ENCODE measurements at regions not wholly inside any gene's neighbourhood (a gene's known extent, or its start where the extent isn't known, plus 50 kb on each side); places are given as distances from the start of the nearest gene placed in this dataset.
"Not testable (repeated sequence)": the region's sequence is repeated elsewhere in the genome, so short reads cannot be mapped to it uniquely, and the experiment has no call there.

DNA sequence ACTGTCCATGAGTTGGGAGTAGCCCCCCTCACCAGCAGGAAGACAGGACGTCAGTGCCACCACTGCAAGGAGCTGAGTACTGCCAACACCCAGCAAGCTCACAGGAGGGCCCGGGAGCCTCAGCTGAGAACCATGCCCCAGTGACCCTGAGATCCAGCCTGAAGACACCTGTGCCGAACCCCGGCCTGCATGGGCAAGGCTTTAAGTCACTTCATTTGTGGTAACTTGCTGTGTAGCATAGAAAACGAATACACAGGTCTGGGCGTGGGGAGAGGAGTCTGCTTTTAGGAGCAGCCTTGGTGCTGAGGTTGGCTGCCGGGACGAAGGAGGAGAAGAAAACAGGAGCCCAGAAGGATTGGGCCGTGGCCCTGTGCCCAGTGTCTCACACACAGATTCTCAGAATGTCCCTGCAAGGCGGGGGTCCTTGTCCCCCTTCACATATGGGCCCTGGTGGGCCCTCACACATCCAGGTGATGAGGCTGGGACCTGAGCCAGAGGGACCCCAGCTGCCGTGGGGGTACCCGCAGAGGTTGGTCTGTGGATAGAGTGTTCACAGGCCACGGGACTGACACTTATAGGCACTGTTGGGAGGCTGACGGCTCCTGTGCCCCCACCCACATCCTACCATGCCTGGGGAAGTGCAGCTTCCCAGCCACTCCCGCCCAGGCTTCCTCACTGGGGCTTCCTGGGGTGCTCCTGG, 85.3 kb downstream of the PLXNA1 start:
- no peak for DNase-seq (ENCODE audit: extremely low read depth in 1 of 11, low read depth in 9 of 11, low spot score in 4 of 11)

DNA sequence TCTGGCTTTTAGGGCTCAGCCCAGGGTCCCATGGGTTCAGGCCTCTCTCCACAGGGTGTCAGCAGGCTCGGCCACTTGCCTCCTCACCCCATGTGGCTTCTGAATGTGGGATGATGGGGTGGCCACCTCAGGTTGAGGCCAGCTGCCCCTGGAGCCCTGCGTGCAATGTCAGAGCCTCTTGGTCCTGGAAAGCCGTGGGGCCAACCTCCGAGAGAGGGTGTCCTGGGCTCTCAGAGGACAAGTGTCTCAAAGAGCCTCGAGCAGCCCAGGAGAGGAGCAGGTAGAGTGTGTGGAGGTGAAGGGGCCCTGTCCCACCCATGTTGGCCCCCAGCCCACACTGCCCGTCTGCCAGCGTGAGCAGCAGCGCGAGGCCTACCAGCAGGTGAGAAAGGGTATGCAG, 86.0 kb downstream of the PLXNA1 start:
- DNase-seq (ENCODE audit: extremely low read depth in 1 of 11, low read depth in 9 of 11, low spot score in 4 of 11) = no peak

DNA sequence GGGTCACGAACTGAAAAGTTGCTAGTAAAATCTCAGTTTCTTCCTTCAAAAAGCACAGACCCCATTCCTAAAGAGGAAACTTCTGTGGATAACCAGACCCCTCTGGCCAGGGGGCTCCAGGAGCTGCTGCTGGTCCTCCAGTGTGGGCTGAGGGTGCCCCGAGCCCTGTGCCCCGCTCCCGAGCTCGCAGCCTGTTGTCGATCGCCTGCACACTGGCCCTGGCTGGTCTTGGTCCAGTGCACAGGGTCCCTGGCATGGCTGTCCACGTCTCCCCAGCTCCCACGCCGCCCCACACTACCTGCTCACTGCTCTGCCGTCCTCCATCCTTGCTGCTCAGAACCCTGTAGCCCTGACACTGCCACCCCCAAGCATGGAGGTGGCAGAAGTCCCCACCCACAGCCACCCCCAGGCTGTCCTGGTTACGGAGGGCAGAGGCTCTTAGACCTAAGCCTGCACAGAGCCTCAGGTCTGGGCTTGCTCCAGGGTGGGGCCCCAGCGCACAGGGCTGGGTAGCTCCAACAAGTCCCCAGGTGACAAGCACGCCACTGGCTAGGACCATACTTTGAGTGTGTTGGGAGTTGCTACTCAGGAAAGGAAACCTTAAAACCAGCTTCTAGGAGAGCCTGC, 87.0 kb downstream of the PLXNA1 start:
- DNase-seq (ENCODE audit: extremely low read depth in 1 of 11, low read depth in 9 of 11, low spot score in 4 of 11) = no peak

DNA sequence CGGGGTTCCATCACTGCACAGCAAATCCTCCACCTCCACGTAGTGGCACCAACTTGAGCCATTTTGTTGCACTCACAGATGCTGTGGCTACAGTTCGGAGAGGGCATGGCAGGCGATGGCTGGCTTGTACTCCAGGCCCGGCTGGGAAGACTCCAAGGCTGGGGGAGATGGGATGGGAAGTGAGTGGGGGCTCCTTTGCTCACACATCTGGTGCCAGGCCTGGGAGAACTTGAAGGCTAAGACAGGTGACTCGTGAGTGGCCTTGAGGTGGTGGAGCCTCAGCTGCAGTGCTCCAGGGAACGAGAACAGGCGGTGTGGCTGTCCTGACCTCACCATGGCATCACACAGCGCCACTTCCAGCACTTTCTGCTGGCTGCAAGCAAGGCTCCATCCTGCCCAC, 87.9 kb downstream of the PLXNA1 start:
- no peak for DNase-seq (ENCODE audit: extremely low read depth in 1 of 11, low read depth in 9 of 11, low spot score in 4 of 11)

DNA sequence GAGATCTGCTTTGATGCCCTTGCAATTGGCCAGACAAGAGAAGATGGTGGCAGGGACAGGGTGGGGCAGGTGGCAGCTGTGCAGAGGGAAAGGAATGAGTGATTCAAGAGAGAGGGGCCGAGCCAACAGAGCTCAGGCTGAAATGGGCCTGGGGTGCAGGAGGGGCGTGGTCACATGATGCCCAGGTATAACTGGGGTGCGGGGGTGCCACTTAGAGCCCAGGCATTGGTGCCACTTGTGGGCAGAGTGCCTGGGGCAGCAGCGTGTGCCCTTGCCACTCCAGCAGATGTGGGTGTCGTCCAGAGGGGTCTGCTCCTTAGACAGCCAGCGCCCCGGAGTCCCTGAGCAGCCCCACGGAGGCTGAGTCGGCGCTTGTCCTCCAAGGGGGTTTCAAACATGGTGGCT, 88.7 kb downstream of the PLXNA1 start:
- DNase-seq (ENCODE audit: extremely low read depth in 1 of 11, low read depth in 9 of 11, low spot score in 4 of 11) = no peak

DNA sequence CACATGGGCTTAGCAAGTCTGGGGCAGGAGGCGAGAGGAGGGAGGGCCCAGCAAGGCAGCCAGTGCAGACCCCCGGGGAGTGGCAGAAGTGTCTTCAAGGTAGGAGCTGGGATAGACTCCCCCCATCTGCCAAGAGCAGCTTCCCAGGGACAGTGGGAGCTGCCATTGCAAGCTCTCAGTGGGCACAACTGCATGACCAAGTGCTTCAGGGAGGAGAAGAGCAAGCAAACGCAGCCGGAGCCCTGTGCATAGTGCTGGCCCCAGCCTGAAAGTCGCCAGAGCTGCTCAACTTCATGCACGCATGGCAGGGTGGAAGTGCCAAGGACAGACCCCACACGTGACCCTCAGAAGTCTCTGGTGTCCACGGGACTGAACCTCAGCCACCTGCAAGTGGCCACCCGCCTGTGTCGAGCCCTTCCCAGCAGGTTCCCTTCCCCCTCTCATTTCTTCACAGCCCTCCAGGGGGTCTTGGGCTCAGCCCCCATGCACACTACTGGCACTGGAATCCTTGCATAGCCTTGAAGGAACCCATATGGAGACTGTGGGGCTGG, 89.4 kb downstream of the PLXNA1 start:
- DNase-seq (ENCODE audit: extremely low read depth in 1 of 11, low read depth in 9 of 11, low spot score in 4 of 11) = no peak

DNA sequence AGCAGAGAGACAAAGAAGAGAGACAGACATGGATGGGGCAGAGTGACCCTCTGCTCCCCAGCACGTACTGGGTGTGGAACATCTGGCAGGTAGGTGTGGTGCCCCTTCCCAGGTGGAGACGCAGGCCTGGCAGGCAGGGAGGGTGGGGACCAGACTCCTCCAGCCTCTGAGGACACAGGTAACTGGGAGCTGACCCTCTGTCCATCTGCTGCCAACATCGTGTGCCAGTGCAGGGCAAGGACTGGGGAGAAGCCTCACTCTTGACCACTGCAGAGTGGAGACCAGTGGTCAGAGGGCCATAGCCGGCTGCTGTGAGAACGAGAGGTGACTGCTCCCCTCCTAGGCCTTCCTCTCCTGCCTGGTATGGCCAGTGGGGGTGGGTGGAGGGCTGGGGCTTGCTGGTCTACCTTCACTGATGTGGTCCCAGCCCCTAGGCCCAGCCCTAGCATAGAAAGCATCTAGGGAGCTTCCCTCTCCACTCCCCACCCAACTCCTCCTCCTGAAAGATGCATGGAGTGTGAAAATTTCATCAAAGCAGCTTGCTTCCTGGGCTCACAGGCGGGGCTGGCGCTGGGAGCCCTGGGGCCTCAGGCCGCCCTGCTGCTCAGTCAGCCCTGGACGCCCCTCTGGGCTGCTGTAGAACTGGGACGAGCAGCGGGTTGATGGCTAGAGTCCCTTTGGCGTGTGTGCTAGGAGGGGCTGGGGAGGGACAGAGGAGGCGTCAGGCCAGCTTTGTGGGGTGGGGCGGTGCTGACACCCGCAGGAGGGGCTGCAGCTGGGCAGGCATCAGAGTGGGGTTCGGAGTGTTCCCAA, 90.3 kb downstream of the PLXNA1 start:
- no peak for DNase-seq (ENCODE audit: extremely low read depth in 1 of 11, low read depth in 9 of 11, low spot score in 4 of 11)

DNA sequence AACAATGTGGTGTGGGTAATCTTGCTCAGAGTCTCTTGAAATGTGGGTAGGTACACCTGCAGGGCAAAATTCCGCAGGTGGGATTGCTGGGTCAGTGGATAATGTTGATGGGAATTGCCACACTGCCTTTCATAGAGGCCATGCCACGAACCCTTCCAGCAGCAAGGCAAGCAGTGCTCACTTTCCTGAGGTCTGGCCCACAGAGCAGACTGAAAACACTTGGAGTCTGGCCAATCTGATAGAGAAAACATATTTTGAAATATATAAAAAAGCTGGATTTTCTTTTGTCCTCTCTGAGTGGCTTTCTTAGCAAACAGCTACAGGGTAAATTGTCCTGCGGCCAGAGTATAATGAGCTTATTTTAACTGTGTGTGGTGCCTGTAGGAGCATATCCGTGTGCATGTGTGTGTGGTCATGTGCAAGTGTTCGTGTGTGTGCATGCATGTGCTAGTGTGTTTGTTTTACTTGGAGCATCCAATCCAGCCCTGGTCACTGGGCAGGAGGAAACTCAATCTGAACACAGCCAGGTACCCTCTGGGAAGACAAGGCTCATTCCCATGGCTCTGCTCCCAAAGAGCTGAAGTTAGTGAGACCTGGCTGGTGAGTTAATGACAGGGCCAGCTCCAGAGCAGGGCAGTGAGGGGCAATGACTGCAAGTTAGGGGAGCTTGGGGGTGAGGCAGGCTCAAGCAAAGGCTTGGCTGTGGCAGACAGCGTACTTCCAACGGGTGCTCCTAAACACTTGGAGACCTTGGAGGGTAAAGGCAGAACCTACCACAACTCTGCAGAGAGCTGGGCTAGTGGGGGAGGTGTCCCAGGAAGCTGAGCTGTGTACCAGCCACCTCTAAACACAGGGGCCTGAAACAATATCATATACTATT, 91.3 kb downstream of the PLXNA1 start:
- peak in 3 of 11 donors; percentile 26 to 41 (median 39) for DNase-seq (ENCODE audit: extremely low read depth in 1 of 11, low read depth in 9 of 11, low spot score in 4 of 11)

DNA sequence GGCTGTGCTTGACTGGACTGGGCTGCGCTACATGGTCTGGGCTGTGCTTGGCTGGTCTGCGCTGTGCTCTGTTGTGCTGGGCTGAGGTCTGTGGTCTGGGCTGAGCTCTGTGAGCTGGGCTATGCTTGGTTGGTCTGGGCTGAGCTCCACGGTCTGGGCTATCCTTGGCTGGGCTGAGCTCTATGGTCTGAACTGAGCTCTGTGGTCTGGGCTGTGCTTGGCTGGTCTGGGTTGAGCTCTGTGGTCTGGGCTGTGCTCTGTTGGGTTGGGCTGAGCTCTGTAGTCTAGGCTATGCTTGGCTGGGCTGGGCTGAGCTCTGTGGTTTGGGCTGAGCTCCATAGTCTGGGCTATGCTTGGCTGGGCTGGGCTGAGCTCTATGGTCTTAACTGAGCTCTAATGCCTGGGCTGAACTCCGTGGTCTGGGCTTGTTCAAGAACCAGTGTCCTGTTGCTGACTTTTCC, 92.0 kb downstream of the PLXNA1 start:
- peak in 1 of 11 donors; percentile 15 for DNase-seq (ENCODE audit: extremely low read depth in 1 of 11, low read depth in 9 of 11, low spot score in 4 of 11)

DNA sequence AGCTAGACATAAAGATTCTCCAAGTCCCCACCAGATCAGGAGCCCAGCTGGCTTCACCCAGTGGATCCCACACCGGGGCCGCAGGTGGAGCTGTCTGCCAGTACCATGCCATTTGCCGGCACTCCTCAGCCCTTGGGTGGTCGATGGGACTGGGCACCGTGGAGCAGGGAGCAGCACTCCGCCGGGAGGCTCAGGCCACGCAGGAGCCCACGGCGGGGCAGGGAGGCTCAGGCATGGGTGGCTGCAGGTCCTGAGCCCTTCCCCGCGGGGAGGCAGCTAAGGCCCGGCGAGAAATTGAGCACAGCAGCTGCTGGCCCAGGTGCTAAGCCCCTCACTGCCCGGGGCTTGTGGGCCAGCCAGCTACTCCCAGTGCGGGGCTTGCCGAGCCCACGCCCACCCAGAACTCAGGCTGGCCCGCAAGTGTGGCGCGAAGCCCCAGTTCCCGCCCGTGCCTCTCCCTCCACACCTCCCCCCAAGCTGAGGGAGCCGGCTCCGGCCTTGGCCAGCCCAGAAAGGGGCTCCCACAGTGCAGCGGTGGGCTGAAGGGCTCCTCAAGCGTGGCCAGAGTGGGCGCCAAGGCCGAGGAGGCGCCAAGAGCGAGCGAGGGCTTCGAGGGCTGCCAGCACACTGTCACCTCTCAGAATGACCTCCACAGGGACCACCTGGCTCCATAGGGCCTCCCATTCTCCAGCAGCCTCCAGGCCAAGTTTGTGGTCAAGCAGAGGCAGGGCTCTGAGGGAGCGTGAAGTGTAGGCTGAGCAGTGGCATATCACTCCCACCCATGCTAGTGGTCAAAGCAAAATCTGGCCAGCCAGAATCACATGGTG, 93.5 kb downstream of the PLXNA1 start:
- DNase-seq (ENCODE audit: extremely low read depth in 1 of 11, low read depth in 9 of 11, low spot score in 4 of 11) = not testable (repeated sequence)

DNA sequence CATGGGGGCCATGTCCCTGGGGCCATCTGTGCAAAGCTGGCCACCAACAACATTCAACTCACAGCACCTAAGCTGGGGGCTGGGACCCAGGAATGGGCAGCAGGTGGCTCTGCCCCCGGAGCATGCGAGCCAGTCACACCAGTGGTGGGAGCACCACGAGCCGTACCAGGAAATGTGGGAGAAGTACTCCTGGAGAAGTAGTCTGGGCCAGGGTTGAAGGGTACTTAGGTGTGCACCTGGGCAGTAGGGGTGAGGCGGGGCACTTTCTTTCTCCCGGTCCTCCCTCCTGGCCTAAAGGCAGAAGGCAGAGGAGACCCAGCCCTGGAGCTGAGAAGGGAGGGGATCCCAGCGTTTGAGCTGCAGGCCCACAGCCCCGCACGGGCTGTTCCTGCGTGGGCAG, 94.2 kb downstream of the PLXNA1 start:
- no peak for DNase-seq (ENCODE audit: extremely low read depth in 1 of 11, low read depth in 9 of 11, low spot score in 4 of 11)

DNA sequence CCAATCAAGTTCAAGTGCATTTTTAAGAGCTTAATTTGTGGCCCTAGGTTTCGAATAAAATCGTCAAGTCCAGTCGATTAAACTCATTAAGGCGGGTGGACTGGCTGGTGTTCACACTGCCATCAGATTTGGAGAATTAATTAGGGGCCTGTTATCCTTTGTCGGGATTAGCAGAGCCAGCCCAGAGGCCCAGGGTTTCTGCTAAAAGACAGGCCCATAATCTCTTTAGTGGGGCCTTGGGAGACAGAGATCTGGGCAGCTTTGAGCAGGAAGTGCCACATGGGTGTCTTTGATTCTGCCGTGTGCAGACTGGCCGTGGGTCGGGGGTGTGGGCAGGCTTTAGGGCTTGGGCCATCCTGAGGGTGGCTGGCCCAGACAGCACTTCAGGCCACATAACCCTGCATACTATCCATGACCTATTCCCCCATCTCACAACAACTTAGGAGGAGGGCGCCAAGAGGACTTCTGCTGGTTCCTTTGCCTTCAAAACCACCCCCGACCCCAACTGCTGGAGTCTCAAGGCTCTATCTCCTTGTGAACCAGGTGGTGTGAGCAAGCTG, 94.7 kb downstream of the PLXNA1 start:
- no peak for DNase-seq (ENCODE audit: extremely low read depth in 1 of 11, low read depth in 9 of 11, low spot score in 4 of 11)

DNA sequence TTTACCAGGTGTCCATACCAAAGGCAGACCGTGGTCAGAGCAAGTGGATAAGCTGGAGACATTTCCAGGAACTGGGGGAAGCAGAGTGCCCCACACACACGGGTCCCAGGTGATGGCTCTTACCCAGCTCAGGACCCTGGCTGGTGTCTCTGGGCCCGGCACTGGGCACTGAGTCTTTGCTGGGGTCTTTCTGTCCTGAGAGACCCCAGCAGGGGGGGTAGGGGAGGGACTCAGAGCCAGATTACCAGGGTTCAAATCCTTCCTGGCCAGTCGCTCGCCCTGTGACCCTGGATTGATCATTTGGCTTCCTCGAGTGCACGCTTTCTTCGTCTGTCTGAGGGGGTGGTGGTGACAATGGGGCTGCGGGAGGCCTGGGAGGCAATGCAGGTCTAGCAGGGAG, 95.7 kb downstream of the PLXNA1 start:
- no peak for DNase-seq (ENCODE audit: extremely low read depth in 1 of 11, low read depth in 9 of 11, low spot score in 4 of 11)

DNA sequence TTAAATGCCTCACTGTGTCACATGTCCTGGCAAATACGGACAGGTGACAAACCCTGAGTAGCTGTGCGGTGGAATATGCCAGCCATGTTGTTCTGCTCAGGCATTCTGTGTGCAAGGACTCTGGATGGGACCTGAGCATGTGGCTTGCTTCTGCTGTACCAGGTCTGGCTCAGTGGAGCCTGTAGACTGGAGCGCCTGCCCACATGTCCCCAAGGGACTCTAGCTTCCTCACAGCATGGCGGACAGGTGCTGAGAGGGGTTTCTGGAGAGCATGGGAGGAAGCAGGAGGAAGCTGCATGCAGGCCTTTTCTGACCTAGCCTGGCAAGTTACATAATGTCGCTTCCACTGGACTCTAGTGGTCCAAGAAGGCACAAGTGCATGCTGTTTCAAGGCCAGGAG, 96.3 kb downstream of the PLXNA1 start:
- DNase-seq (ENCODE audit: extremely low read depth in 1 of 11, low read depth in 9 of 11, low spot score in 4 of 11) = no peak

DNA sequence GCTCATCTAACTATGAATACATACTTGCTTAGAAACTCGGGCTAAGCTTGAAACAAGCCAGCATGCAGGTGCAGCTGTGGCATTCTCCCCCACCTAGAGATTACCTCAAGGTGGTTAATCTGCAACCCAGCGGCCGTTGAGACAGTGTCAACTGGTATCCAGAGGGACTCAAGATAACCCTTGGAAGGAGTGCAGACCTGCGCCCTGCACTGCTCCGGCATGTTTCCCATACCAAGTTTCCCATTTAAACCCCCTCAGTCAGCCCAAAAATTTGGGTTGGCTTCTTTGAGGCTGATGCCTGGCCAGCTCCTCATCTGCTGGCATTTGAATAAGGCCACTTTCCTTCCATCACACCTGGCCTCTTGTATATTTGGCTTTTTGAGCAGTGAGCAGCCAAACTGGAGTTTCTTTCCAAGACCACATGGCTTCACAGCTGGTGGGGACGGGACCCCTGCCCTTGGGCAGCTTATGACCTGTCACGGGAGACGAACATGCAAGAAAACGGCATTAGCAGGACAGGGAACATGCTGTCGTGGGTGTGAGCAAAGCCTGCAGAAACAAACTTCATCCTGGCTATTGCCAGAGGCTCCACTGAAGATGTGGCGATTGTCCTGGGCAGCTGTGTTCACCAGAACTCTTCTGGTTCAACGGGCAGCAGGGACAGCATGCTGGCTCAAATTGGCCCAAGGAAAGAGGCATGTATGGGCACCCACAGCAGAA, 98.2 kb downstream of the PLXNA1 start:
- no peak for DNase-seq (ENCODE audit: extremely low read depth in 1 of 11, low read depth in 9 of 11, low spot score in 4 of 11)

DNA sequence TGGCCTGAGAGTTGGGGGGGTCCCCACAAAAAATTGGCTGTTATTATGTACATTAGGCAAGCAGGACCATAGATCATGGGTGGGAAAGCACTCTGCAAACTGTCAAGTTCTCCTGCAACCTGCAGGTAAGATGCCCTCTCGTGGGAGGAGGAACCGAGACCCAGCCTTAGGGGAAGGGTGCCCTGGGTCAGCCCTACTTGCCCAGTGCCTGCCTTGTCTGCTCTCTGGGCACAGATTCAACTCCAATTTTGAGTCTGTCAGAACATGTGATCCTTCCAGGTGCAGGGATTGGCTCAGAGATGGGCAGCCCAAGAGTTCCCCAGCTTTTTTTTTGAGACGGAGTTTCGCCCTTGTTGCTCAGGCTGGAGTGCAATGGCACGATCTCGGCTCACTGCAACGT, 99.2 kb downstream of the PLXNA1 start:
- DNase-seq (ENCODE audit: extremely low read depth in 1 of 11, low read depth in 9 of 11, low spot score in 4 of 11) = no peak

DNA sequence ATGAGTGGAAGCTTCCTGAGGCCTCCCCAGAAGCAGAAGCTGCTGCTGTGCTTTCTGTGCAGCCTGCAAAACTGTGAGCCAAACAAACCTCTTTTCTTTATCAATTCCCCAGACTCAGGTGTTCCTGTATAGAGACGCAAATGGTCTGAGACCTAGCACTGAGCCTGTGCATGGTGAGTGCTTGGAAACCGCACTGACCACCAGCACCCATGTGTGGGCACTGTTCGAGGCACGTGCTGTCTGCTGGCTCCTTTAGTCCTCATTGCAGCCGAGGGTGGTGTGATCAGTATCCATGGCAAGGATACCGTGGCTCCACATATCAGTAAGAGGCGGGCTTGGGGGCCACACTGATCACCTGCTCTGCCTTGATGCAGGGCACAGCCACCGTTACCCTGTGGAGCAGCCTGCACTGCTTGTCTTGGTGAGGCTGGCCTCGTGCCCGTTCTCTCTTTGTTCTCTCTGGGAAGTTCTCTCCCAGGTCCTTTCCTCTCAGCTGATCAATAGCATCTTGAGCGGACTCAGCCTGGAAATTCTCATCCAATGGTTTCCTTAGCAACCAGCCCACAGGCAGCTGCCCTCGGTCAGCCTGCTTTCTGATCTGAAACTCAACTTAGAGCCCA, 101.0 kb downstream of the PLXNA1 start:
- no peak for DNase-seq (ENCODE audit: extremely low read depth in 1 of 11, low read depth in 9 of 11, low spot score in 4 of 11)
